Chondrocyte (in vitro differentiated cells): ENCODE measurements at regions not wholly inside any gene's neighbourhood (a gene's known extent, or its start where the extent isn't known, plus 50 kb on each side); places are given as distances from the start of the nearest gene placed in this dataset.
A peak's percentile ranks its signal among the peaks of the same experiment; 100 is the strongest.

Experiments used
- DNase-seq: peaks from one replicate; pipeline ENCODE4 v3.0.0; 2021; ENCODE audit warnings: mixed read lengths, low spot score
- H3K27ac Mint-ChIP-seq: one replicate; pipeline ENCODE4 v1.8.0; 2021; ENCODE audit warnings: mild to moderate bottlenecking, moderate library complexity, mixed read lengths; ENCODE audit not compliant: unreplicated experiment
- H3K27me3 Mint-ChIP-seq: 2 replicates; pipeline ENCODE4 v1.8.0; 2021; ENCODE audit warnings: low read depth, mixed read lengths
- H3K36me3 Mint-ChIP-seq: 2 replicates; pipeline ENCODE4 v1.8.0; 2021; ENCODE audit warnings: low read depth, mixed read lengths
- H3K4me1 Mint-ChIP-seq: 2 replicates; pipeline ENCODE4 v1.8.0; 2021; ENCODE audit warnings: low read depth, mild to moderate bottlenecking, mixed read lengths
- H3K4me3 Mint-ChIP-seq: one replicate; pipeline ENCODE4 v1.8.0; 2021; ENCODE audit warnings: mild to moderate bottlenecking, moderate library complexity, mixed read lengths; ENCODE audit not compliant: unreplicated experiment
- H3K9me3 Mint-ChIP-seq: 2 replicates; pipeline ENCODE4 v1.8.0; 2021; ENCODE audit warnings: low read depth, mixed read lengths
- CTCF ChIP-seq: fragments of 200-600 bp; sonication (generic); IDR thresholded peaks from 2 replicates; pipeline ENCODE4 v1.5.0; 2021; ENCODE audit warnings: antibody characterized with exemption, mild to moderate bottlenecking, moderate library complexity

- no peaks in the 10 kb centered on the region for H3K9me3 Mint-ChIP-seq
- no peaks in the 10 kb centered on the region for H3K27me3 Mint-ChIP-seq
- H3K4me1 Mint-ChIP-seq: peaks cover 3% of the 10 kb centered on the region
- no peak overlapping the region for H3K4me3 Mint-ChIP-seq
- no peak for TF ChIP-seq CTCF
- no peaks in the 10 kb centered on the region for H3K36me3 Mint-ChIP-seq
- H3K27ac Mint-ChIP-seq: no peak overlapping the region
- DNase-seq: no peak
These were observed 251.9 kb downstream of the ETV1 start for GRCh38 chr7:13737563-13737962.

GRCh38 chr7:13742126-13742525 is 247.3 kb downstream of the ETV1 start:
- H3K9me3 Mint-ChIP-seq: no peaks in the 10 kb centered on the region
- H3K27ac Mint-ChIP-seq: no peak overlapping the region
- no peaks in the 10 kb centered on the region for H3K27me3 Mint-ChIP-seq
- H3K36me3 Mint-ChIP-seq: no peaks in the 10 kb centered on the region
- H3K4me3 Mint-ChIP-seq: no peak overlapping the region
- H3K4me1 Mint-ChIP-seq: peaks cover 10% of the 10 kb centered on the region
- DNase-seq: no peak
- TF ChIP-seq CTCF: no peak

- H3K36me3 Mint-ChIP-seq: no peaks in the 10 kb centered on the region
- no peak overlapping the region for H3K27ac Mint-ChIP-seq
- no peak for DNase-seq
- peaks cover 10% of the 10 kb centered on the region for H3K4me1 Mint-ChIP-seq
- H3K27me3 Mint-ChIP-seq: no peaks in the 10 kb centered on the region
- peak; percentile 83 for TF ChIP-seq CTCF
- no peaks in the 10 kb centered on the region for H3K9me3 Mint-ChIP-seq
- no peak overlapping the region for H3K4me3 Mint-ChIP-seq
These were observed 246.7 kb downstream of the ETV1 start for GRCh38 chr7:13742811-13743210.

GRCh38 chr7:13743226-13743625 is 246.2 kb downstream of the ETV1 start:
- H3K36me3 Mint-ChIP-seq: no peaks in the 10 kb centered on the region
- no peak for DNase-seq
- no peak for TF ChIP-seq CTCF
- no peak overlapping the region for H3K27ac Mint-ChIP-seq
- H3K9me3 Mint-ChIP-seq: no peaks in the 10 kb centered on the region
- no peak overlapping the region for H3K4me3 Mint-ChIP-seq
- H3K4me1 Mint-ChIP-seq: peaks cover 10% of the 10 kb centered on the region
- no peaks in the 10 kb centered on the region for H3K27me3 Mint-ChIP-seq

DNA sequence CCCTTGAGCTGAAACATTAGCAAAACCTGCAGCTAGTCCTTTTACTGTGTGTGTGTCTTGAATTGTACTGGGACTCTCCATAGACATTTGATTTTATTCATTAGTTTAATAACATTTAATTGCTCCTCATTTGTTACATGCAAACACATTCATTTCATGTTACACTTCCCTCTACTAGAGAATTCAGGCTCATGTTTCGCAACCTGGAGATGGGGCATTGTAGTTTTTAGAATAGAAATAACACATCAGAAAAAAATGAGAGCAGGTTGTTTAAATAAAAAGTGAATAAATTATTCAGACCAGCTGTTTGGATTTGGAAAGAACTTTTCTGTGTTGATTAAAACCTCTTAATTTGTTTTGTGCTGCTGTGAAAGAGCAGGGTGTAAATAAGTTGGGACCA is 243.9 kb downstream of the ETV1 start:
- Mint-ChIP-seq H3K4me1 (peaks cover 10% of the 10 kb centered on the region), H3K27me3 (no peaks in the 10 kb centered on the region), H3K9me3 (no peaks in the 10 kb centered on the region), H3K4me3 (no peak overlapping the region), H3K27ac (no peak overlapping the region), H3K36me3 (no peaks in the 10 kb centered on the region)
- no peak for DNase-seq
- no peak for TF ChIP-seq CTCF
